ENCODE measurements at regions not wholly inside any gene's neighbourhood (a gene's known extent, or its start where the extent isn't known, plus 50 kb on each side); places are given as distances from the start of the nearest gene placed in this dataset.
A peak's percentile ranks its signal among the peaks of the same experiment; 100 is the strongest.
"Not testable (repeated sequence)": the region's sequence is repeated elsewhere in the genome, so short reads cannot be mapped to it uniquely, and the experiment has no call there.

GRCh38 chr12:23389315-23389714 is 560.2 kb downstream of the SOX5 start:
- not testable (repeated sequence) for H3K36me3 ChIP-seq (ENCODE audit: control insufficient read depth in 4 of 4, insufficient read depth in 3 of 4, low read depth in 1 of 4, low read length in 3 of 4); DNase-seq (ENCODE audit: low spot score); H3K4me3 ChIP-seq (ENCODE audit: low read depth in 1 of 3, low read length in 3 of 3); H3K4me1 ChIP-seq (ENCODE audit: control insufficient read depth in 4 of 4, insufficient read depth in 4 of 4, low read length in 3 of 4); H3K9me3 ChIP-seq (ENCODE audit: control insufficient read depth in 4 of 4, low read length in 3 of 4); H3K9ac ChIP-seq (ENCODE audit: low read depth in 1 of 2, low read length in 2 of 2); H3K27ac ChIP-seq (ENCODE audit: low read depth in 1 of 2, low read length in 2 of 2); H3K27me3 ChIP-seq (ENCODE audit: control insufficient read depth in 4 of 4, insufficient read depth in 4 of 4, low read length in 3 of 4)
- TF ChIP-seq RAD21 (IDR thresholded peaks at IDR 0.05) = peak in 1 of 2 donors; percentile 35
- WGBS = 32% methylated on average over 4 of the region's 4 CpGs

GRCh38 chr12:23399402-23399933 is 550.0 kb downstream of the SOX5 start:
- TF ChIP-seq YY1 (IDR thresholded peaks at IDR 0.05) (no peak), ZBTB33 (IDR thresholded peaks at IDR 0.05) (no peak), TAF1 (conservative IDR thresholded peaks at IDR 0.05) (no peak), JUND (IDR thresholded peaks at IDR 0.05) (no peak), EGR1 (IDR thresholded peaks at IDR 0.05; ENCODE audit: low read depth in 2 of 2) (no peak), FOXA2 (IDR thresholded peaks at IDR 0.05) (no peak), RXRA (IDR thresholded peaks at IDR 0.05) (no peak), HNF4A (conservative IDR thresholded peaks at IDR 0.05) (no peak), RAD21 (IDR thresholded peaks at IDR 0.05) (no peak), HNF4G (IDR thresholded peaks at IDR 0.05) (no peak), FOXA1 (IDR thresholded peaks at IDR 0.05) (no peak), NR2F2 (IDR thresholded peaks at IDR 0.05) (no peak)
- TF ChIP-seq, protein P1, sequence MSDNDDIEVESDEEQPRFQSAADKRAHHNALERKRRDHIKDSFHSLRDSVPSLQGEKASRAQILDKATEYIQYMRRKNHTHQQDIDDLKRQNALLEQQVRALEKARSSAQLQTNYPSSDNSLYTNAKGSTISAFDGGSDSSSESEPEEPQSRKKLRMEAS (IDR thresholded peaks at IDR 0.05) = no peak
- TF ChIP-seq, protein P2, sequence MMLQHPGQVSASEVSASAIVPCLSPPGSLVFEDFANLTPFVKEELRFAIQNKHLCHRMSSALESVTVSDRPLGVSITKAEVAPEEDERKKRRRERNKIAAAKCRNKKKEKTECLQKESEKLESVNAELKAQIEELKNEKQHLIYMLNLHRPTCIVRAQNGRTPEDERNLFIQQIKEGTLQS (IDR thresholded peaks at IDR 0.05) = no peak
- TF ChIP-seq, protein P3, sequence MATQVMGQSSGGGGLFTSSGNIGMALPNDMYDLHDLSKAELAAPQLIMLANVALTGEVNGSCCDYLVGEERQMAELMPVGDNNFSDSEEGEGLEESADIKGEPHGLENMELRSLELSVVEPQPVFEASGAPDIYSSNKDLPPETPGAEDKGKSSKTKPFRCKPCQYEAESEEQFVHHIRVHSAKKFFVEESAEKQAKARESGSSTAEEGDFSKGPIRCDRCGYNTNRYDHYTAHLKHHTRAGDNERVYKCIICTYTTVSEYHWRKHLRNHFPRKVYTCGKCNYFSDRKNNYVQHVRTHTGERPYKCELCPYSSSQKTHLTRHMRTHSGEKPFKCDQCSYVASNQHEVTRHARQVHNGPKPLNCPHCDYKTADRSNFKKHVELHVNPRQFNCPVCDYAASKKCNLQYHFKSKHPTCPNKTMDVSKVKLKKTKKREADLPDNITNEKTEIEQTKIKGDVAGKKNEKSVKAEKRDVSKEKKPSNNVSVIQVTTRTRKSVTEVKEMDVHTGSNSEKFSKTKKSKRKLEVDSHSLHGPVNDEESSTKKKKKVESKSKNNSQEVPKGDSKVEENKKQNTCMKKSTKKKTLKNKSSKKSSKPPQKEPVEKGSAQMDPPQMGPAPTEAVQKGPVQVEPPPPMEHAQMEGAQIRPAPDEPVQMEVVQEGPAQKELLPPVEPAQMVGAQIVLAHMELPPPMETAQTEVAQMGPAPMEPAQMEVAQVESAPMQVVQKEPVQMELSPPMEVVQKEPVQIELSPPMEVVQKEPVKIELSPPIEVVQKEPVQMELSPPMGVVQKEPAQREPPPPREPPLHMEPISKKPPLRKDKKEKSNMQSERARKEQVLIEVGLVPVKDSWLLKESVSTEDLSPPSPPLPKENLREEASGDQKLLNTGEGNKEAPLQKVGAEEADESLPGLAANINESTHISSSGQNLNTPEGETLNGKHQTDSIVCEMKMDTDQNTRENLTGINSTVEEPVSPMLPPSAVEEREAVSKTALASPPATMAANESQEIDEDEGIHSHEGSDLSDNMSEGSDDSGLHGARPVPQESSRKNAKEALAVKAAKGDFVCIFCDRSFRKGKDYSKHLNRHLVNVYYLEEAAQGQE (IDR thresholded peaks at IDR 0.05) = no peak
- Histone ChIP-seq H3K9ac (ENCODE audit: low read depth in 1 of 2, low read length in 2 of 2) (no peak overlapping the region), H3K27me3 (ENCODE audit: control insufficient read depth in 4 of 4, insufficient read depth in 4 of 4, low read length in 3 of 4) (no peaks in the 10 kb centered on the region), H3K27ac (ENCODE audit: low read depth in 1 of 2, low read length in 2 of 2) (no peak overlapping the region), H3K4me3 (ENCODE audit: low read depth in 1 of 3, low read length in 3 of 3) (no peak overlapping the region), H3K4me1 (ENCODE audit: control insufficient read depth in 4 of 4, insufficient read depth in 4 of 4, low read length in 3 of 4) (no peaks in the 10 kb centered on the region), H3K9me3 (ENCODE audit: control insufficient read depth in 4 of 4, low read length in 3 of 4) (peaks cover 0 to 2% (median 0%) of the 10 kb centered on the region in 4 donors), H3K36me3 (ENCODE audit: control insufficient read depth in 4 of 4, insufficient read depth in 3 of 4, low read depth in 1 of 4, low read length in 3 of 4) (no peaks in the 10 kb centered on the region)
- DNase-seq (ENCODE audit: low spot score) = no peak
- 44% methylated on average over 2 of the region's 2 CpGs for WGBS

Data from liver (tissue), 7 donors.